ENCODE measurements at regions not wholly inside any gene's neighbourhood (a gene's known extent, or its start where the extent isn't known, plus 50 kb on each side); places are given as distances from the start of the nearest gene placed in this dataset.

GRCh38 chr6:114419175-114419574 is 76.4 kb upstream of the HS3ST5 start (continued):
- TF ChIP-seq, protein P1, sequence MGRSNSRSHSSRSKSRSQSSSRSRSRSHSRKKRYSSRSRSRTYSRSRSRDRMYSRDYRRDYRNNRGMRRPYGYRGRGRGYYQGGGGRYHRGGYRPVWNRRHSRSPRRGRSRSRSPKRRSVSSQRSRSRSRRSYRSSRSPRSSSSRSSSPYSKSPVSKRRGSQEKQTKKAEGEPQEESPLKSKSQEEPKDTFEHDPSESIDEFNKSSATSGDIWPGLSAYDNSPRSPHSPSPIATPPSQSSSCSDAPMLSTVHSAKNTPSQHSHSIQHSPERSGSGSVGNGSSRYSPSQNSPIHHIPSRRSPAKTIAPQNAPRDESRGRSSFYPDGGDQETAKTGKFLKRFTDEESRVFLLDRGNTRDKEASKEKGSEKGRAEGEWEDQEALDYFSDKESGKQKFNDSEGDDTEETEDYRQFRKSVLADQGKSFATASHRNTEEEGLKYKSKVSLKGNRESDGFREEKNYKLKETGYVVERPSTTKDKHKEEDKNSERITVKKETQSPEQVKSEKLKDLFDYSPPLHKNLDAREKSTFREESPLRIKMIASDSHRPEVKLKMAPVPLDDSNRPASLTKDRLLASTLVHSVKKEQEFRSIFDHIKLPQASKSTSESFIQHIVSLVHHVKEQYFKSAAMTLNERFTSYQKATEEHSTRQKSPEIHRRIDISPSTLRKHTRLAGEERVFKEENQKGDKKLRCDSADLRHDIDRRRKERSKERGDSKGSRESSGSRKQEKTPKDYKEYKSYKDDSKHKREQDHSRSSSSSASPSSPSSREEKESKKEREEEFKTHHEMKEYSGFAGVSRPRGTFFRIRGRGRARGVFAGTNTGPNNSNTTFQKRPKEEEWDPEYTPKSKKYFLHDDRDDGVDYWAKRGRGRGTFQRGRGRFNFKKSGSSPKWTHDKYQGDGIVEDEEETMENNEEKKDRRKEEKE (IDR thresholded peaks at IDR 0.05): no peak
- TF ChIP-seq ZNF687 (IDR thresholded peaks at IDR 0.05) (no peak), CREB1 (IDR thresholded peaks at IDR 0.05; ENCODE audit: low read depth) (peak; percentile 71; the same call in 1 of the 2 replicates), BCL3 (IDR thresholded peaks at IDR 0.05; ENCODE audit: borderline replicate concordance, insufficient read depth, low read depth, low read length, poor library complexity, severe bottlenecking) (no peak), EGR1 (IDR thresholded peaks at IDR 0.05; ENCODE audit: borderline replicate concordance in 1 of 2, low read depth in 2 of 2, low read length in 2 of 2) (0 out of 3 replicates have a peak, but pooled peaks of 1 of the 2 experiments have one; percentile 7), BMI1 (IDR thresholded peaks at IDR 0.05; ENCODE audit: borderline replicate concordance) (no peak), FOS (IDR thresholded peaks at IDR 0.05; ENCODE audit: borderline replicate concordance, extremely low read depth, insufficient read length) (no peak), LARP7 (IDR thresholded peaks at IDR 0.05) (no peak), PAX8 (IDR thresholded peaks at IDR 0.05) (no peak), TAF1 (IDR thresholded peaks at IDR 0.05; ENCODE audit: borderline replicate concordance, low read depth, low read length) (no peak)
- TF ChIP-seq, protein P2, sequence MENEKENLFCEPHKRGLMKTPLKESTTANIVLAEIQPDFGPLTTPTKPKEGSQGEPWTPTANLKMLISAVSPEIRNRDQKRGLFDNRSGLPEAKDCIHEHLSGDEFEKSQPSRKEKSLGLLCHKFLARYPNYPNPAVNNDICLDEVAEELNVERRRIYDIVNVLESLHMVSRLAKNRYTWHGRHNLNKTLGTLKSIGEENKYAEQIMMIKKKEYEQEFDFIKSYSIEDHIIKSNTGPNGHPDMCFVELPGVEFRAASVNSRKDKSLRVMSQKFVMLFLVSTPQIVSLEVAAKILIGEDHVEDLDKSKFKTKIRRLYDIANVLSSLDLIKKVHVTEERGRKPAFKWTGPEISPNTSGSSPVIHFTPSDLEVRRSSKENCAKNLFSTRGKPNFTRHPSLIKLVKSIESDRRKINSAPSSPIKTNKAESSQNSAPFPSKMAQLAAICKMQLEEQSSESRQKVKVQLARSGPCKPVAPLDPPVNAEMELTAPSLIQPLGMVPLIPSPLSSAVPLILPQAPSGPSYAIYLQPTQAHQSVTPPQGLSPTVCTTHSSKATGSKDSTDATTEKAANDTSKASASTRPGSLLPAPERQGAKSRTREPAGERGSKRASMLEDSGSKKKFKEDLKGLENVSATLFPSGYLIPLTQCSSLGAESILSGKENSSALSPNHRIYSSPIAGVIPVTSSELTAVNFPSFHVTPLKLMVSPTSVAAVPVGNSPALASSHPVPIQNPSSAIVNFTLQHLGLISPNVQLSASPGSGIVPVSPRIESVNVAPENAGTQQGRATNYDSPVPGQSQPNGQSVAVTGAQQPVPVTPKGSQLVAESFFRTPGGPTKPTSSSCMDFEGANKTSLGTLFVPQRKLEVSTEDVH (IDR thresholded peaks at IDR 0.05; ENCODE audit: low read depth, partially characterized antibody): no peak
- TF ChIP-seq, protein P3, sequence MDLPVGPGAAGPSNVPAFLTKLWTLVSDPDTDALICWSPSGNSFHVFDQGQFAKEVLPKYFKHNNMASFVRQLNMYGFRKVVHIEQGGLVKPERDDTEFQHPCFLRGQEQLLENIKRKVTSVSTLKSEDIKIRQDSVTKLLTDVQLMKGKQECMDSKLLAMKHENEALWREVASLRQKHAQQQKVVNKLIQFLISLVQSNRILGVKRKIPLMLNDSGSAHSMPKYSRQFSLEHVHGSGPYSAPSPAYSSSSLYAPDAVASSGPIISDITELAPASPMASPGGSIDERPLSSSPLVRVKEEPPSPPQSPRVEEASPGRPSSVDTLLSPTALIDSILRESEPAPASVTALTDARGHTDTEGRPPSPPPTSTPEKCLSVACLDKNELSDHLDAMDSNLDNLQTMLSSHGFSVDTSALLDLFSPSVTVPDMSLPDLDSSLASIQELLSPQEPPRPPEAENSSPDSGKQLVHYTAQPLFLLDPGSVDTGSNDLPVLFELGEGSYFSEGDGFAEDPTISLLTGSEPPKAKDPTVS (IDR thresholded peaks at IDR 0.05; ENCODE audit: low read depth, low read length): no peak
